ENCODE measurements at regions not wholly inside any gene's neighbourhood (a gene's known extent, or its start where the extent isn't known, plus 50 kb on each side); places are given as distances from the start of the nearest gene placed in this dataset.
"Not testable (repeated sequence)": the region's sequence is repeated elsewhere in the genome, so short reads cannot be mapped to it uniquely, and the experiment has no call there.

GRCh38 chr15:59794229-59794886, 105.2 kb upstream of the BNIP2 start:
- H3K9me3 Mint-ChIP-seq: no peaks in the 10 kb centered on the region
- peaks cover 40% of the 10 kb centered on the region for H3K4me1 Mint-ChIP-seq
- ATAC-seq: peak; percentile 70
- H3K36me3 Mint-ChIP-seq: peaks cover 5% of the 10 kb centered on the region
- no peak overlapping the region for H3K27ac Mint-ChIP-seq
- DNase-seq (ENCODE audit: low spot score in 2 of 2): no peak
- no peak overlapping the region for H3K4me3 Mint-ChIP-seq

- H3K9me3 Mint-ChIP-seq: no peaks in the 10 kb centered on the region
- no peak for DNase-seq (ENCODE audit: low spot score in 2 of 2)
- peaks cover 21% of the 10 kb centered on the region for H3K4me1 Mint-ChIP-seq
- no peak overlapping the region for H3K27ac Mint-ChIP-seq
- peak overlapping the region; percentile 37 for H3K4me3 Mint-ChIP-seq
- ATAC-seq: no peak
- no peaks in the 10 kb centered on the region for H3K36me3 Mint-ChIP-seq
Observed at GRCh38 chr15:59792359-59792758, 103.2 kb upstream of the BNIP2 start.

GRCh38 chr15:59791755-59792154, 102.6 kb upstream of the BNIP2 start:
- H3K27ac Mint-ChIP-seq: no peak overlapping the region
- peak overlapping the region; percentile 37 for H3K4me3 Mint-ChIP-seq
- H3K9me3 Mint-ChIP-seq: no peaks in the 10 kb centered on the region
- H3K4me1 Mint-ChIP-seq: peaks cover 20% of the 10 kb centered on the region
- DNase-seq (ENCODE audit: low spot score in 2 of 2) (no peak), ATAC-seq (no peak)
- H3K36me3 Mint-ChIP-seq: no peaks in the 10 kb centered on the region

- DNase-seq (ENCODE audit: low spot score in 2 of 2) (no peak), ATAC-seq (no peak)
- no peak overlapping the region for H3K4me3 Mint-ChIP-seq
- H3K27ac Mint-ChIP-seq: no peak overlapping the region
- H3K36me3 Mint-ChIP-seq: no peaks in the 10 kb centered on the region
- no peaks in the 10 kb centered on the region for H3K9me3 Mint-ChIP-seq
- peaks cover 20% of the 10 kb centered on the region for H3K4me1 Mint-ChIP-seq
Observed at GRCh38 chr15:59791079-59791478, 102.0 kb upstream of the BNIP2 start.

- not testable (repeated sequence) for H3K4me3 Mint-ChIP-seq; H3K27ac Mint-ChIP-seq; ATAC-seq; DNase-seq (ENCODE audit: low spot score in 2 of 2); H3K9me3 Mint-ChIP-seq; H3K4me1 Mint-ChIP-seq; H3K36me3 Mint-ChIP-seq
Observed at GRCh38 chr15:59786466-59786865, 97.3 kb upstream of the BNIP2 start.

- H3K4me3 Mint-ChIP-seq; ATAC-seq; H3K4me1 Mint-ChIP-seq; DNase-seq (ENCODE audit: low spot score in 2 of 2); H3K36me3 Mint-ChIP-seq; H3K27ac Mint-ChIP-seq; H3K9me3 Mint-ChIP-seq: not testable (repeated sequence)
Observed at GRCh38 chr15:59785981-59786380, 96.9 kb upstream of the BNIP2 start.

GRCh38 chr15:59783774-59784520, 94.8 kb upstream of the BNIP2 start:
- H3K4me3 Mint-ChIP-seq; H3K4me1 Mint-ChIP-seq; H3K36me3 Mint-ChIP-seq; H3K9me3 Mint-ChIP-seq; ATAC-seq; H3K27ac Mint-ChIP-seq; DNase-seq (ENCODE audit: low spot score in 2 of 2): not testable (repeated sequence)

GRCh38 chr15:59779110-59779509, 90.0 kb upstream of the BNIP2 start:
- H3K36me3 Mint-ChIP-seq: no peaks in the 10 kb centered on the region
- ATAC-seq: no peak
- H3K9me3 Mint-ChIP-seq: peaks cover 2% of the 10 kb centered on the region
- H3K4me3 Mint-ChIP-seq: no peak overlapping the region
- DNase-seq (ENCODE audit: low spot score in 2 of 2): no peak
- H3K27ac Mint-ChIP-seq: no peak overlapping the region
- no peaks in the 10 kb centered on the region for H3K4me1 Mint-ChIP-seq

- no peak overlapping the region for H3K27ac Mint-ChIP-seq
- no peak for DNase-seq (ENCODE audit: low spot score in 2 of 2)
Observed at GRCh38 chr15:59764775-59765174, 75.7 kb upstream of the BNIP2 start.

GRCh38 chr15:59762558-59762957, 73.4 kb upstream of the BNIP2 start:
- DNase-seq (ENCODE audit: low spot score in 2 of 2) (no peak), ATAC-seq (no peak)
- no peaks in the 10 kb centered on the region for H3K9me3 Mint-ChIP-seq
- no peak overlapping the region for H3K27ac Mint-ChIP-seq
- H3K4me1 Mint-ChIP-seq: no peaks in the 10 kb centered on the region
- H3K4me3 Mint-ChIP-seq: no peak overlapping the region
- H3K36me3 Mint-ChIP-seq: no peaks in the 10 kb centered on the region

More at GRCh38 chr15:59764775-59765174, 75.7 kb upstream of the BNIP2 start:
- no peaks in the 10 kb centered on the region for H3K36me3 Mint-ChIP-seq
- no peaks in the 10 kb centered on the region for H3K9me3 Mint-ChIP-seq
- no peak for ATAC-seq
- no peak overlapping the region for H3K4me3 Mint-ChIP-seq
- no peaks in the 10 kb centered on the region for H3K4me1 Mint-ChIP-seq

GRCh38 chr15:59760256-59760655, 71.1 kb upstream of the BNIP2 start:
- DNase-seq (ENCODE audit: low spot score in 2 of 2); ATAC-seq; H3K27ac Mint-ChIP-seq; H3K36me3 Mint-ChIP-seq; H3K4me1 Mint-ChIP-seq; H3K9me3 Mint-ChIP-seq; H3K4me3 Mint-ChIP-seq: not testable (repeated sequence)

GRCh38 chr15:59751552-59752413, 62.7 kb upstream of the BNIP2 start:
- Mint-ChIP-seq H3K4me3 (no peak overlapping the region), H3K9me3 (no peaks in the 10 kb centered on the region), H3K27ac (no peak overlapping the region), H3K4me1 (peaks cover 6% of the 10 kb centered on the region), H3K36me3 (no peaks in the 10 kb centered on the region)
- ATAC-seq (peak; percentile 76), DNase-seq (ENCODE audit: low spot score in 2 of 2) (peak in 1 of 2 donors; percentile 43)

GRCh38 chr15:59746777-59747176, 57.7 kb upstream of the BNIP2 start:
- H3K4me1 Mint-ChIP-seq: peaks cover 2% of the 10 kb centered on the region
- ATAC-seq (no peak), DNase-seq (ENCODE audit: low spot score in 2 of 2) (no peak)
- peaks cover 4% of the 10 kb centered on the region for H3K9me3 Mint-ChIP-seq
- no peak overlapping the region for H3K4me3 Mint-ChIP-seq
- no peaks in the 10 kb centered on the region for H3K36me3 Mint-ChIP-seq
- no peak overlapping the region for H3K27ac Mint-ChIP-seq

GRCh38 chr15:59741274-59741906, 52.3 kb upstream of the BNIP2 start:
- Mint-ChIP-seq H3K27ac (no peak overlapping the region), H3K36me3 (no peaks in the 10 kb centered on the region), H3K9me3 (peaks cover 4% of the 10 kb centered on the region), H3K4me3 (no peak overlapping the region), H3K4me1 (no peaks in the 10 kb centered on the region)
- no peak for DNase-seq (ENCODE audit: low spot score in 2 of 2)
- no peak for ATAC-seq

- no peak for ATAC-seq
Observed at GRCh38 chr15:59739557-59740186, 50.6 kb upstream of the BNIP2 start.

More at GRCh38 chr15:59739557-59740186, 50.6 kb upstream of the BNIP2 start:
- no peaks in the 10 kb centered on the region for H3K4me1 Mint-ChIP-seq
- DNase-seq (ENCODE audit: low spot score in 2 of 2): no peak
- H3K36me3 Mint-ChIP-seq: no peaks in the 10 kb centered on the region
- H3K4me3 Mint-ChIP-seq: no peak overlapping the region
- H3K9me3 Mint-ChIP-seq: peaks cover 4% of the 10 kb centered on the region
- H3K27ac Mint-ChIP-seq: no peak overlapping the region

Data from stimulated activated effector memory CD8-positive, alpha-beta T cell treated with anti-CD3 and anti-CD28 coated beads, Interleukin-12 subunit alpha, Interleukin-12 subunit beta, amount 100 ng/mL, for 72 hours (primary cell).